ENCODE measurements at regions not wholly inside any gene's neighbourhood (a gene's known extent, or its start where the extent isn't known, plus 50 kb on each side); places are given as distances from the start of the nearest gene placed in this dataset.

GRCh38 chr2:2738684-2739083, 407.6 kb upstream of the MYT1L start:
- Histone ChIP-seq H3K4me3 (no peak overlapping the region), H3K9me3 (no peaks in the 10 kb centered on the region), H3K27ac (no peak overlapping the region), H3K36me3 (no peaks in the 10 kb centered on the region), H3K9ac (ENCODE audit: low read depth in 2 of 2, low read length in 2 of 2) (no peak overlapping the region), H3K27me3 (no peaks in the 10 kb centered on the region), H3K4me1 (no peaks in the 10 kb centered on the region)
- TF ChIP-seq, protein P1, sequence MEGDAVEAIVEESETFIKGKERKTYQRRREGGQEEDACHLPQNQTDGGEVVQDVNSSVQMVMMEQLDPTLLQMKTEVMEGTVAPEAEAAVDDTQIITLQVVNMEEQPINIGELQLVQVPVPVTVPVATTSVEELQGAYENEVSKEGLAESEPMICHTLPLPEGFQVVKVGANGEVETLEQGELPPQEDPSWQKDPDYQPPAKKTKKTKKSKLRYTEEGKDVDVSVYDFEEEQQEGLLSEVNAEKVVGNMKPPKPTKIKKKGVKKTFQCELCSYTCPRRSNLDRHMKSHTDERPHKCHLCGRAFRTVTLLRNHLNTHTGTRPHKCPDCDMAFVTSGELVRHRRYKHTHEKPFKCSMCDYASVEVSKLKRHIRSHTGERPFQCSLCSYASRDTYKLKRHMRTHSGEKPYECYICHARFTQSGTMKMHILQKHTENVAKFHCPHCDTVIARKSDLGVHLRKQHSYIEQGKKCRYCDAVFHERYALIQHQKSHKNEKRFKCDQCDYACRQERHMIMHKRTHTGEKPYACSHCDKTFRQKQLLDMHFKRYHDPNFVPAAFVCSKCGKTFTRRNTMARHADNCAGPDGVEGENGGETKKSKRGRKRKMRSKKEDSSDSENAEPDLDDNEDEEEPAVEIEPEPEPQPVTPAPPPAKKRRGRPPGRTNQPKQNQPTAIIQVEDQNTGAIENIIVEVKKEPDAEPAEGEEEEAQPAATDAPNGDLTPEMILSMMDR (IDR thresholded peaks at IDR 0.05) = no peak
- DNase-seq = no peak
- intact Hi-C loops (cut with DNase I) = no loop called here

- Histone ChIP-seq H3K4me1 (no peaks in the 10 kb centered on the region), H3K27ac (no peak overlapping the region)
- TF ChIP-seq, protein P1 (IDR thresholded peaks at IDR 0.05) = no peak
Measured at GRCh38 chr2:2738276-2738675, 407.2 kb upstream of the MYT1L start.

DNA sequence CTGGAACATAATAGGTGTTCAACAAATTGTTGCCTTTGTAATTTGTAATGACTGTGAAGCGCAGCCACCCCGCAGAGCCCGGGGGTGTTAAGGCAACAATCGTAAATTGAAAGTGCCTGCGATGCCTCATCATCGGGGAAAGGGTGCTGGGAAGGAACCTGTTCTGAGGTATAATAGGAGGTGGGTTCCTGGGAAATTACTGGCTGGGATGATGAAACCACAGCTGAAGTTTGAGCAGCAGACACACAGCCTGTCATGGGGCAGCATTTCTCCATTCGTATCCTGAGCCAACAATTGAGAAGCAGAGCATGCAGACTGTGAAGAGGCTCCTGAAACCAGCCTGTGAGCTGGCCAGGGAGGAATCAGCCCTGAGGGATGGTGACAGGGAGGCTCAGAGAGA, 404.0 kb upstream of the MYT1L start:
- intact Hi-C loops (cut with DNase I) = no loop called here
- DNase-seq = no peak
- H3K36me3 ChIP-seq = no peaks in the 10 kb centered on the region
- H3K27me3 ChIP-seq = no peaks in the 10 kb centered on the region
- TF ChIP-seq, protein P1 (IDR thresholded peaks at IDR 0.05) = no peak
- H3K4me3 ChIP-seq = no peak overlapping the region
- no peak overlapping the region for H3K9ac ChIP-seq (ENCODE audit: low read depth in 2 of 2, low read length in 2 of 2)
- no peak overlapping the region for H3K27ac ChIP-seq
- no peaks in the 10 kb centered on the region for H3K9me3 ChIP-seq
- no peaks in the 10 kb centered on the region for H3K4me1 ChIP-seq

More at GRCh38 chr2:2738276-2738675, 407.2 kb upstream of the MYT1L start:
- H3K9ac ChIP-seq (ENCODE audit: low read depth in 2 of 2, low read length in 2 of 2) = no peak overlapping the region
- no peak for DNase-seq
- H3K9me3 ChIP-seq = no peaks in the 10 kb centered on the region
- intact Hi-C loops (cut with DNase I) = no loop called here
- no peak overlapping the region for H3K4me3 ChIP-seq
- H3K36me3 ChIP-seq = no peaks in the 10 kb centered on the region
- H3K27me3 ChIP-seq = no peaks in the 10 kb centered on the region

- intact Hi-C loops (cut with DNase I) = no loop called here
- no peak overlapping the region for H3K4me3 ChIP-seq
- no peaks in the 10 kb centered on the region for H3K4me1 ChIP-seq
- H3K27ac ChIP-seq = no peak overlapping the region
- H3K9ac ChIP-seq (ENCODE audit: low read depth in 2 of 2, low read length in 2 of 2) = no peak overlapping the region
- H3K9me3 ChIP-seq = no peaks in the 10 kb centered on the region
- H3K36me3 ChIP-seq = no peaks in the 10 kb centered on the region
- DNase-seq = no peak
- no peaks in the 10 kb centered on the region for H3K27me3 ChIP-seq
- TF ChIP-seq, protein P1 (IDR thresholded peaks at IDR 0.05) = no peak
Measured at GRCh38 chr2:2734308-2734707, 403.2 kb upstream of the MYT1L start.

- TF ChIP-seq, protein P1 (IDR thresholded peaks at IDR 0.05) = no peak
- H3K9me3 ChIP-seq = no peaks in the 10 kb centered on the region
- no peak overlapping the region for H3K9ac ChIP-seq (ENCODE audit: low read depth in 2 of 2, low read length in 2 of 2)
- no peak for DNase-seq
- no peaks in the 10 kb centered on the region for H3K4me1 ChIP-seq
- H3K27me3 ChIP-seq = no peaks in the 10 kb centered on the region
- H3K36me3 ChIP-seq = no peaks in the 10 kb centered on the region
- intact Hi-C loops (cut with DNase I) = no loop called here
- H3K27ac ChIP-seq = no peak overlapping the region
- no peak overlapping the region for H3K4me3 ChIP-seq
Measured at GRCh38 chr2:2733818-2734217, 402.7 kb upstream of the MYT1L start.

Data from colonic mucosa (tissue), 4 donors.